ENCODE measurements at regions not wholly inside any gene's neighbourhood (a gene's known extent, or its start where the extent isn't known, plus 50 kb on each side); places are given as distances from the start of the nearest gene placed in this dataset.
A peak's percentile ranks its signal among the peaks of the same experiment; 100 is the strongest.
"Not testable (repeated sequence)": the region's sequence is repeated elsewhere in the genome, so short reads cannot be mapped to it uniquely, and the experiment has no call there.

- DNase-seq (ENCODE audit: low read depth, low spot score) = no peak
These were observed 318.9 kb downstream of the PTTG2 start for GRCh38 chr4:38279077-38279476.

- DNase-seq (ENCODE audit: low read depth, low spot score) = no peak
These were observed 319.6 kb downstream of the PTTG2 start for GRCh38 chr4:38279650-38280322.

GRCh38 chr4:38280323-38280706 lies 320.1 kb downstream of the PTTG2 start:
- no peak for DNase-seq (ENCODE audit: low read depth, low spot score)

- no peak for DNase-seq (ENCODE audit: low read depth, low spot score)
These were observed 321.3 kb downstream of the PTTG2 start for GRCh38 chr4:38281371-38282071.

GRCh38 chr4:38283724-38284123 lies 323.5 kb downstream of the PTTG2 start:
- no peak for DNase-seq (ENCODE audit: low read depth, low spot score)

GRCh38 chr4:38284294-38285030 lies 324.3 kb downstream of the PTTG2 start:
- DNase-seq (ENCODE audit: low read depth, low spot score) = no peak

- DNase-seq (ENCODE audit: low read depth, low spot score) = no peak
These were observed 327.1 kb downstream of the PTTG2 start for GRCh38 chr4:38287101-38287851.

GRCh38 chr4:38289553-38289952 lies 329.4 kb downstream of the PTTG2 start:
- DNase-seq (ENCODE audit: low read depth, low spot score) = no peak

- DNase-seq (ENCODE audit: low read depth, low spot score) = no peak
These were observed 330.2 kb downstream of the PTTG2 start for GRCh38 chr4:38290366-38290765.

GRCh38 chr4:38290914-38291313 lies 330.7 kb downstream of the PTTG2 start:
- no peak for DNase-seq (ENCODE audit: low read depth, low spot score)

- no peak for DNase-seq (ENCODE audit: low read depth, low spot score)
These were observed 332.3 kb downstream of the PTTG2 start for GRCh38 chr4:38292529-38292928.

GRCh38 chr4:38294238-38294637 lies 334.0 kb downstream of the PTTG2 start:
- DNase-seq (ENCODE audit: low read depth, low spot score) = no peak

GRCh38 chr4:38297061-38297460 lies 336.9 kb downstream of the PTTG2 start:
- DNase-seq (ENCODE audit: low read depth, low spot score) = no peak

- DNase-seq (ENCODE audit: low read depth, low spot score) = no peak
These were observed 338.9 kb downstream of the PTTG2 start for GRCh38 chr4:38298868-38299713.

GRCh38 chr4:38302910-38303309 lies 342.7 kb downstream of the PTTG2 start:
- DNase-seq (ENCODE audit: low read depth, low spot score) = no peak

- not testable (repeated sequence) for DNase-seq (ENCODE audit: low read depth, low spot score)
These were observed 344.3 kb downstream of the PTTG2 start for GRCh38 chr4:38304460-38304859.

GRCh38 chr4:38306482-38307071 lies 346.4 kb downstream of the PTTG2 start:
- no peak for DNase-seq (ENCODE audit: low read depth, low spot score)

GRCh38 chr4:38308728-38309311 lies 348.6 kb downstream of the PTTG2 start:
- no peak for DNase-seq (ENCODE audit: low read depth, low spot score)

GRCh38 chr4:38309471-38309870 lies 349.3 kb downstream of the PTTG2 start:
- no peak for DNase-seq (ENCODE audit: low read depth, low spot score)

- DNase-seq (ENCODE audit: low read depth, low spot score) = peak; percentile 42
These were observed 350.3 kb downstream of the PTTG2 start for GRCh38 chr4:38310446-38311043.

All from activated naive CD8-positive, alpha-beta T cell treated with anti-CD3 and anti-CD28 coated beads, Interleukin-2, amount 50 U/mL, for 16 hours (primary cell).